Suprapubic skin (tissue), 4 donors: ENCODE measurements at regions not wholly inside any gene's neighbourhood (a gene's known extent, or its start where the extent isn't known, plus 50 kb on each side); places are given as distances from the start of the nearest gene placed in this dataset.

ENCODE experiments used
- DNase-seq, 2 donors: peaks; one replicate each; pipeline ENCODE4 v3.0.0-alpha.2; 2019; ENCODE audit warnings: low spot score in 2 of 2
- H3K27ac ChIP-seq: fragments of 200-600 bp; sonication (generic); one replicate; pipeline ENCODE4 v1.5.1; 2019
- H3K27me3 ChIP-seq: fragments of 200-600 bp; sonication (generic); one replicate; pipeline ENCODE4 v1.5.1; 2019
- H3K36me3 ChIP-seq: fragments of 200-600 bp; sonication (generic); one replicate; pipeline ENCODE4 v1.5.1; 2019
- H3K4me1 ChIP-seq: fragments of 200-600 bp; sonication (generic); one replicate; pipeline ENCODE4 v1.5.1; 2019
- H3K4me3 ChIP-seq: fragments of 200-600 bp; sonication (generic); one replicate; pipeline ENCODE4 v1.5.1; 2019; ENCODE audit warnings: mild to moderate bottlenecking
- H3K9me3 ChIP-seq: fragments of 200-600 bp; sonication (generic); one replicate; pipeline ENCODE4 v1.5.1; 2019
- CTCF ChIP-seq, 2 donors: fragments of 200-600 bp in 1 of 2; fragments of 450-650 bp in 1 of 2; sonication (generic) in 1 of 2; IDR thresholded peaks; one replicate each; pipeline ENCODE4 v1.5.1; 2016 to 2019; ENCODE audit warnings: antibody characterized with exemption in 2 of 2, mild to moderate bottlenecking in 1 of 2, moderate library complexity in 1 of 2
- EP300 ChIP-seq: sonication (generic); formaldehyde crosslinking; IDR thresholded peaks from one replicate; pipeline ENCODE4 v1.6.1; 2017; ENCODE audit warnings: antibody characterized with exemption
- POLR2A ChIP-seq, 2 donors: fragments of 450-650 bp; IDR thresholded peaks; one replicate each; pipeline ENCODE4 v1.6.1; 2017; ENCODE audit warnings: antibody characterized with exemption in 2 of 2, mild to moderate bottlenecking in 2 of 2, moderate library complexity in 2 of 2
- POLR2AphosphoS5 ChIP-seq, 3 donors: sonication (generic); formaldehyde crosslinking; IDR thresholded peaks; one replicate each; pipeline ENCODE4 v1.6.1; 2017; ENCODE audit warnings: antibody characterized with exemption in 3 of 3
- WGBS: methylation state at CpG from one replicate; pipeline ENCODE4 v1.1.5; 2018; 5-methylcytosine and 5-hydroxymethylcytosine counted together

GRCh38 chr4:152166567-152166966 is 369.3 kb downstream of the FBXW7 start:
- no peak overlapping the region for H3K27ac ChIP-seq
- no peaks in the 10 kb centered on the region for H3K9me3 ChIP-seq
- DNase-seq: no peak
- no peaks in the 10 kb centered on the region for H3K27me3 ChIP-seq
- no peaks in the 10 kb centered on the region for H3K36me3 ChIP-seq
- WGBS: 45% methylated on average over 6 of the region's 6 CpGs
- TF ChIP-seq EP300 (no peak), POLR2A (IDR thresholded peaks at IDR 0.05) (no peak), POLR2AphosphoS5 (IDR thresholded peaks at IDR 0.05) (no peak), CTCF (IDR thresholded peaks at IDR 0.05) (no peak)
- H3K4me1 ChIP-seq: no peaks in the 10 kb centered on the region
- no peak overlapping the region for H3K4me3 ChIP-seq

- TF ChIP-seq EP300 (no peak), POLR2AphosphoS5 (IDR thresholded peaks at IDR 0.05) (no peak), CTCF (IDR thresholded peaks at IDR 0.05) (no peak), POLR2A (IDR thresholded peaks at IDR 0.05) (no peak)
- Histone ChIP-seq H3K4me3 (no peak overlapping the region), H3K27ac (no peak overlapping the region), H3K9me3 (no peaks in the 10 kb centered on the region), H3K27me3 (no peaks in the 10 kb centered on the region), H3K36me3 (no peaks in the 10 kb centered on the region), H3K4me1 (no peaks in the 10 kb centered on the region)
- DNase-seq: no peak
- WGBS: 80% methylated on average over 4 of the region's 4 CpGs
Observed at GRCh38 chr4:152165846-152166245, 370.0 kb downstream of the FBXW7 start.

- H3K4me3 ChIP-seq: no peak overlapping the region
- H3K9me3 ChIP-seq: no peaks in the 10 kb centered on the region
- no peak overlapping the region for H3K27ac ChIP-seq
- DNase-seq: no peak
- TF ChIP-seq EP300 (no peak), POLR2AphosphoS5 (IDR thresholded peaks at IDR 0.05) (no peak), POLR2A (IDR thresholded peaks at IDR 0.05) (no peak), CTCF (IDR thresholded peaks at IDR 0.05) (no peak)
- no peaks in the 10 kb centered on the region for H3K27me3 ChIP-seq
- H3K36me3 ChIP-seq: no peaks in the 10 kb centered on the region
- WGBS: 33% methylated on average over 2 of the region's 2 CpGs
- H3K4me1 ChIP-seq: no peaks in the 10 kb centered on the region
Observed at GRCh38 chr4:152165146-152165545, 370.7 kb downstream of the FBXW7 start.

DNA sequence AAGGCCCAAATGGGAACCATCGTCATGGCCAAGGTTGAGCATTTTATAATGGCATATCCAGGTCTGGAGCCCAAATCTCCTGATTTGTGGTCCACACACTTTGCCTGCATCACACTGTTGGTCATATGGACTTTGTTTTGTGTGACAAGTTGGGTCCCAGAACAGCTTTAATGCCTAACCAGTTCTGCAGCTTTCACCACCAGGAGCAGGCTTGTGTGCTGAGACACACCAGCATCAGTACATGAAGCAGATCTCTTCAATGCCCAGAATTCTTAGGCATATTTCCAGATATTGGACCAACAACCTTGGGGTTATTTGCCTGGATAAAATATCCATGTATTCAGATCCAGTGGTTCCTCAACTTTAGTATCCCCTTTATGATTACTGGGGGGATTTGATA is 371.3 kb downstream of the FBXW7 start:
- Histone ChIP-seq H3K4me3 (no peak overlapping the region), H3K4me1 (no peaks in the 10 kb centered on the region), H3K9me3 (no peaks in the 10 kb centered on the region), H3K27me3 (no peaks in the 10 kb centered on the region), H3K27ac (no peak overlapping the region), H3K36me3 (no peaks in the 10 kb centered on the region)
- WGBS: 100% methylated on average over 1 of the region's 1 CpG
- TF ChIP-seq CTCF (IDR thresholded peaks at IDR 0.05) (no peak), POLR2AphosphoS5 (IDR thresholded peaks at IDR 0.05) (no peak), POLR2A (IDR thresholded peaks at IDR 0.05) (no peak), EP300 (no peak)
- no peak for DNase-seq

DNA sequence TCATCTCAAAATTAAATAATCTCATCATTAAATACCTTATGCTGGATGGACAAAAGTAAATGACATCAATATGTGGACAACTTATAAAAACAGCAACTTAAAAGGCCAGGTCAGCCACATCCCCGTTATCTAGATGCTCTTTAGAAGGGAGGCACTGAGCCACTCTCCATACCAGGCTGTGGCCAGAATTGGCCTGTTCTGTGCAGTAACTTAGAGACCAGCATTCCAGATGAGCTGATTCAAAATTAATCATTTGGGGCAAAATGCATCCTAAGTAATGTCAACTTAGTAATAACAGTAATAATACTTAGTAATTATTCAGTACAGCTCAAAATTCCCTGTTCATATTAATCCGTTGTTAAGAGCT is 373.6 kb downstream of the FBXW7 start:
- Histone ChIP-seq H3K27me3 (no peaks in the 10 kb centered on the region), H3K9me3 (no peaks in the 10 kb centered on the region), H3K4me3 (no peak overlapping the region), H3K27ac (no peak overlapping the region), H3K36me3 (no peaks in the 10 kb centered on the region), H3K4me1 (no peaks in the 10 kb centered on the region)
- TF ChIP-seq EP300 (no peak), CTCF (IDR thresholded peaks at IDR 0.05) (no peak), POLR2A (IDR thresholded peaks at IDR 0.05) (no peak), POLR2AphosphoS5 (IDR thresholded peaks at IDR 0.05) (no peak)
- WGBS: 73% methylated on average over 2 of the region's 2 CpGs
- DNase-seq: no peak
